ENCODE measurements at regions not wholly inside any gene's neighbourhood (a gene's known extent, or its start where the extent isn't known, plus 50 kb on each side); places are given as distances from the start of the nearest gene placed in this dataset.

- TF ChIP-seq, protein P1, sequence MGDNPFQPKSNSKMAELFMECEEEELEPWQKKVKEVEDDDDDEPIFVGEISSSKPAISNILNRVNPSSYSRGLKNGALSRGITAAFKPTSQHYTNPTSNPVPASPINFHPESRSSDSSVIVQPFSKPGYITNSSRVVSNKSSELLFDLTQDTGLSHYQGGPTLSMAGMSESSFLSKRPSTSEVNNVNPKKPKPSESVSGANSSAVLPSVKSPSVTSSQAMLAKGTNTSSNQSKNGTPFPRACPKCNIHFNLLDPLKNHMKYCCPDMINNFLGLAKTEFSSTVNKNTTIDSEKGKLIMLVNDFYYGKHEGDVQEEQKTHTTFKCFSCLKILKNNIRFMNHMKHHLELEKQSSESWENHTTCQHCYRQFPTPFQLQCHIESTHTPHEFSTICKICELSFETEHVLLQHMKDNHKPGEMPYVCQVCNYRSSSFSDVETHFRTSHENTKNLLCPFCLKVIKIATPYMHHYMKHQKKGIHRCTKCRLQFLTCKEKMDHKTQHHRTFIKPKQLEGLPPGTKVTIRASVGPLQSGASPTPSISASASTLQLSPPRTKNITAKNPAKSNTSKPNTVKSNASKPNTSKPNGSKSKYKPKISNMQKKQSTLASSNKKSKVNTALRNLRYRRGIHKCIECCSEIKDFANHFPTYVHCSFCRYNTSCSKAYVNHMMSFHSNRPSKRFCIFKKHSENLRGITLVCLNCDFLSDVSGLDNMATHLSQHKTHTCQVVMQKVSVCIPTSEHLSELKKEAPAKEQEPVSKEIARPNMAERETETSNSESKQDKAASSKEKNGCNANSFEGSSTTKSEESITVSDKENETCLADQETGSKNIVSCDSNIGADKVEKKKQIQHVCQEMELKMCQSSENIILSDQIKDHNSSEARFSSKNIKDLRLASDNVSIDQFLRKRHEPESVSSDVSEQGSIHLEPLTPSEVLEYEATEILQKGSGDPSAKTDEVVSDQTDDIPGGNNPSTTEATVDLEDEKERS (tag by site-specific recombination; IDR thresholded peaks at IDR 0.05) = peak; percentile 88
- TF ChIP-seq SCRT2 (tag by site-specific recombination; IDR thresholded peaks at IDR 0.05) = no peak
- no peak for TF ChIP-seq ZNF580 (tag by site-specific recombination; IDR thresholded peaks at IDR 0.05)
- TF ChIP-seq GLIS2 (tag by site-specific recombination; IDR thresholded peaks at IDR 0.05) = no peak
- TF ChIP-seq ZNF677 (tag by site-specific recombination; IDR thresholded peaks at IDR 0.05) = no peak
- no peak for TF ChIP-seq ZNF266 (tag by site-specific recombination; IDR thresholded peaks at IDR 0.05; ENCODE audit: low read depth)
- no peak for TF ChIP-seq ZBTB26 (tag by site-specific recombination; optimal IDR thresholded peaks at IDR 0.05)
- no peak for TF ChIP-seq ZNF785 (tag by site-specific recombination; IDR thresholded peaks at IDR 0.05)
- TF ChIP-seq, protein P2, sequence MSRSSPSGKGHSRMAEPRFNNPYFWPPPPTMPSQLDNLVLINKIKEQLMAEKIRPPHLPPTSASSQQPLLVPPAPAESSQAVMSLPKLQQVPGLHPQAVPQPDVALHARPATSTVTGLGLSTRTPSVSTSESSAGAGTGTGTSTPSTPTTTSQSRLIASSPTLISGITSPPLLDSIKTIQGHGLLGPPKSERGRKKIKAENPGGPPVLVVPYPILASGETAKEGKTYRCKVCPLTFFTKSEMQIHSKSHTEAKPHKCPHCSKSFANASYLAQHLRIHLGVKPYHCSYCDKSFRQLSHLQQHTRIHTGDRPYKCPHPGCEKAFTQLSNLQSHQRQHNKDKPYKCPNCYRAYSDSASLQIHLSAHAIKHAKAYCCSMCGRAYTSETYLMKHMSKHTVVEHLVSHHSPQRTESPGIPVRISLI (tag by site-specific recombination; IDR thresholded peaks at IDR 0.05) = no peak
- TF ChIP-seq SETDB1 (IDR thresholded peaks at IDR 0.05; ENCODE audit: insufficient read length, low read length) = peak; percentile 20
- no peak for TF ChIP-seq ZNF335 (tag by site-specific recombination; conservative IDR thresholded peaks at IDR 0.05)
- no peak for TF ChIP-seq ZFHX2 (tag by site-specific recombination; conservative IDR thresholded peaks at IDR 0.05)
- peak; percentile 73; the same call in 1 of the 2 replicates for TF ChIP-seq HIC1 (tag by site-specific recombination; IDR thresholded peaks at IDR 0.05)
- no peak for TF ChIP-seq KLF9 (tag by site-specific recombination; IDR thresholded peaks at IDR 0.05; ENCODE audit: low read depth)
- TF ChIP-seq, protein P3, sequence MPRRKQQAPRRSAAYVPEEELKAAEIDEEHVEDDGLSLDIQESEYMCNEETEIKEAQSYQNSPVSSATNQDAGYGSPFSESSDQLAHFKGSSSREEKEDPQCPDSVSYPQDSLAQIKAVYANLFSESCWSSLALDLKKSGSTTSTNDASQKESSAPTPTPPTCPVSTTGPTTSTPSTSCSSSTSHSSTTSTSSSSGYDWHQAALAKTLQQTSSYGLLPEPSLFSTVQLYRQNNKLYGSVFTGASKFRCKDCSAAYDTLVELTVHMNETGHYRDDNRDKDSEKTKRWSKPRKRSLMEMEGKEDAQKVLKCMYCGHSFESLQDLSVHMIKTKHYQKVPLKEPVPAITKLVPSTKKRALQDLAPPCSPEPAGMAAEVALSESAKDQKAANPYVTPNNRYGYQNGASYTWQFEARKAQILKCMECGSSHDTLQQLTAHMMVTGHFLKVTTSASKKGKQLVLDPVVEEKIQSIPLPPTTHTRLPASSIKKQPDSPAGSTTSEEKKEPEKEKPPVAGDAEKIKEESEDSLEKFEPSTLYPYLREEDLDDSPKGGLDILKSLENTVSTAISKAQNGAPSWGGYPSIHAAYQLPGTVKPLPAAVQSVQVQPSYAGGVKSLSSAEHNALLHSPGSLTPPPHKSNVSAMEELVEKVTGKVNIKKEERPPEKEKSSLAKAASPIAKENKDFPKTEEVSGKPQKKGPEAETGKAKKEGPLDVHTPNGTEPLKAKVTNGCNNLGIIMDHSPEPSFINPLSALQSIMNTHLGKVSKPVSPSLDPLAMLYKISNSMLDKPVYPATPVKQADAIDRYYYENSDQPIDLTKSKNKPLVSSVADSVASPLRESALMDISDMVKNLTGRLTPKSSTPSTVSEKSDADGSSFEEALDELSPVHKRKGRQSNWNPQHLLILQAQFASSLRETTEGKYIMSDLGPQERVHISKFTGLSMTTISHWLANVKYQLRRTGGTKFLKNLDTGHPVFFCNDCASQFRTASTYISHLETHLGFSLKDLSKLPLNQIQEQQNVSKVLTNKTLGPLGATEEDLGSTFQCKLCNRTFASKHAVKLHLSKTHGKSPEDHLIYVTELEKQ (tag by site-specific recombination; IDR thresholded peaks at IDR 0.05; ENCODE audit: borderline replicate concordance) = peak; percentile 31; the same call in 1 of the 2 replicates
- peak; percentile 30; the same call in 1 of the 2 replicates for TF ChIP-seq ZNF398 (tag by site-specific recombination; IDR thresholded peaks at IDR 0.05)
- TF ChIP-seq ZBTB44 (tag by site-specific recombination; IDR thresholded peaks at IDR 0.05) = no peak
- TF ChIP-seq ZNF350 (tag by site-specific recombination; IDR thresholded peaks at IDR 0.05) = no peak
- TF ChIP-seq ZNF558 (tag by site-specific recombination; IDR thresholded peaks at IDR 0.05) = peak; percentile 86
- TF ChIP-seq, protein P4, sequence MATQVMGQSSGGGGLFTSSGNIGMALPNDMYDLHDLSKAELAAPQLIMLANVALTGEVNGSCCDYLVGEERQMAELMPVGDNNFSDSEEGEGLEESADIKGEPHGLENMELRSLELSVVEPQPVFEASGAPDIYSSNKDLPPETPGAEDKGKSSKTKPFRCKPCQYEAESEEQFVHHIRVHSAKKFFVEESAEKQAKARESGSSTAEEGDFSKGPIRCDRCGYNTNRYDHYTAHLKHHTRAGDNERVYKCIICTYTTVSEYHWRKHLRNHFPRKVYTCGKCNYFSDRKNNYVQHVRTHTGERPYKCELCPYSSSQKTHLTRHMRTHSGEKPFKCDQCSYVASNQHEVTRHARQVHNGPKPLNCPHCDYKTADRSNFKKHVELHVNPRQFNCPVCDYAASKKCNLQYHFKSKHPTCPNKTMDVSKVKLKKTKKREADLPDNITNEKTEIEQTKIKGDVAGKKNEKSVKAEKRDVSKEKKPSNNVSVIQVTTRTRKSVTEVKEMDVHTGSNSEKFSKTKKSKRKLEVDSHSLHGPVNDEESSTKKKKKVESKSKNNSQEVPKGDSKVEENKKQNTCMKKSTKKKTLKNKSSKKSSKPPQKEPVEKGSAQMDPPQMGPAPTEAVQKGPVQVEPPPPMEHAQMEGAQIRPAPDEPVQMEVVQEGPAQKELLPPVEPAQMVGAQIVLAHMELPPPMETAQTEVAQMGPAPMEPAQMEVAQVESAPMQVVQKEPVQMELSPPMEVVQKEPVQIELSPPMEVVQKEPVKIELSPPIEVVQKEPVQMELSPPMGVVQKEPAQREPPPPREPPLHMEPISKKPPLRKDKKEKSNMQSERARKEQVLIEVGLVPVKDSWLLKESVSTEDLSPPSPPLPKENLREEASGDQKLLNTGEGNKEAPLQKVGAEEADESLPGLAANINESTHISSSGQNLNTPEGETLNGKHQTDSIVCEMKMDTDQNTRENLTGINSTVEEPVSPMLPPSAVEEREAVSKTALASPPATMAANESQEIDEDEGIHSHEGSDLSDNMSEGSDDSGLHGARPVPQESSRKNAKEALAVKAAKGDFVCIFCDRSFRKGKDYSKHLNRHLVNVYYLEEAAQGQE (tag by site-specific recombination; IDR thresholded peaks at IDR 0.05) = no peak
Measured at GRCh38 chr6:81451787-81452186, 300.7 kb downstream of the TENT5A start (continued).
